ENCODE measurements at regions not wholly inside any gene's neighbourhood (a gene's known extent, or its start where the extent isn't known, plus 50 kb on each side); places are given as distances from the start of the nearest gene placed in this dataset.

DNA sequence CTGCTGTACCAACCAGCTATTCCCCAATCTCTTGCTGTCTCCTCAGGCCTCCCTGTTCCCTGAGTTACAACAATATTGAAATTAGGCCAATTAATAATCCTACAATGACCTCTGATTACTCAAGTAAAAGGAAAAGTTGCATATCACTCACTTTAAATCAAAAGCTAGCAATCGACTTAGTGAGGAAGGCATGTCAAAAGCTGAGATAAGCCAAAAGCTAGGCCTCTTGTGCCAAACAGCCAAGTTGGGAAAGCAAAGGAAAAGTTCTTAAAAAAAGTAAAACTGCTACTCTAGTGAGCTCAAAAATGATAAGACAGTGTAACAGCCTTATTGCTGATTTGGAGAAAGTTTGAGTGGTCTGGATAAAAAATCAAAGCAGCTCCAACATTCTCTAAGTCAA lies 129.8 kb downstream of the LSMEM1 start:
- no peak overlapping the region for H3K4me3 ChIP-seq (ENCODE audit: low read length, poor library complexity, severe bottlenecking)
- no peak overlapping the region for H3K4me2 ChIP-seq (ENCODE audit: low read depth, low read length, poor library complexity, severe bottlenecking)
- H3K9me3 ChIP-seq (ENCODE audit: insufficient read depth, low read depth, low read length) = no peaks in the 10 kb centered on the region
- H3K79me2 ChIP-seq (ENCODE audit: insufficient read depth, low read length) = no peaks in the 10 kb centered on the region
- H3K36me3 ChIP-seq (ENCODE audit: insufficient read depth, low read length) = no peaks in the 10 kb centered on the region
- no peaks in the 10 kb centered on the region for H3F3A ChIP-seq (ENCODE audit: low read depth)
- H3K4me1 ChIP-seq (ENCODE audit: insufficient read depth, low read length, poor library complexity, severe bottlenecking) = no peaks in the 10 kb centered on the region
- H3K27me3 ChIP-seq (ENCODE audit: insufficient read depth, low read length, poor library complexity, severe bottlenecking) = no peaks in the 10 kb centered on the region
- no peak overlapping the region for H2AFZ ChIP-seq (ENCODE audit: low read length)
- TF ChIP-seq, protein P1, sequence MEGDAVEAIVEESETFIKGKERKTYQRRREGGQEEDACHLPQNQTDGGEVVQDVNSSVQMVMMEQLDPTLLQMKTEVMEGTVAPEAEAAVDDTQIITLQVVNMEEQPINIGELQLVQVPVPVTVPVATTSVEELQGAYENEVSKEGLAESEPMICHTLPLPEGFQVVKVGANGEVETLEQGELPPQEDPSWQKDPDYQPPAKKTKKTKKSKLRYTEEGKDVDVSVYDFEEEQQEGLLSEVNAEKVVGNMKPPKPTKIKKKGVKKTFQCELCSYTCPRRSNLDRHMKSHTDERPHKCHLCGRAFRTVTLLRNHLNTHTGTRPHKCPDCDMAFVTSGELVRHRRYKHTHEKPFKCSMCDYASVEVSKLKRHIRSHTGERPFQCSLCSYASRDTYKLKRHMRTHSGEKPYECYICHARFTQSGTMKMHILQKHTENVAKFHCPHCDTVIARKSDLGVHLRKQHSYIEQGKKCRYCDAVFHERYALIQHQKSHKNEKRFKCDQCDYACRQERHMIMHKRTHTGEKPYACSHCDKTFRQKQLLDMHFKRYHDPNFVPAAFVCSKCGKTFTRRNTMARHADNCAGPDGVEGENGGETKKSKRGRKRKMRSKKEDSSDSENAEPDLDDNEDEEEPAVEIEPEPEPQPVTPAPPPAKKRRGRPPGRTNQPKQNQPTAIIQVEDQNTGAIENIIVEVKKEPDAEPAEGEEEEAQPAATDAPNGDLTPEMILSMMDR (conservative IDR thresholded peaks at IDR 0.05; ENCODE audit: low read length) = no peak
- TF ChIP-seq EZH2phosphoT487 (IDR thresholded peaks at IDR 0.05; ENCODE audit: borderline replicate concordance) = no peak
- no peaks in the 10 kb centered on the region for H4K20me1 ChIP-seq (ENCODE audit: insufficient read depth, low read length, poor library complexity, severe bottlenecking)
- no peaks in the 10 kb centered on the region for H3K9me2 ChIP-seq (replicated peaks; ENCODE audit: low read depth, low read length)
- H3K9ac ChIP-seq (ENCODE audit: low read depth, low read length, poor library complexity, severe bottlenecking) = no peak overlapping the region

DNA sequence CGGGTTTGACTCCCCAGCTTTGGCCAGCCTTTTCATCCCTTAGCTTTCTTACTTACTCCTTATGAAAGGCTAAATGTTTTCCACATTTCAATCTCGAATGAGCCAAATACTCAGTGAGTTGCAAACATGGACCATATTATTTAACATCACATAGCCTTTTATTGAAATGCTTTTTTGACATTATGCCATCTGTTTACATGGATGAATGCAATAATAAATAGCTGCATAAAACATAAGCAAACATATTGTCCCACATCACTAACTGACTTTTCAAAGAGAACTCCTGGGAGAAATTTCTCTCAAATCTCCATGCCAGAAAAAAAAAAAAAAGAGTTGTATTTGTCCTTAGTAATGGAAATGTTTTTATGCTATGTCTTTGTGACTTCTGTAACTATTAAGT lies 134.9 kb downstream of the LSMEM1 start:
- Histone ChIP-seq H3K36me3 (ENCODE audit: insufficient read depth, low read length) (no peaks in the 10 kb centered on the region), H3K9me2 (replicated peaks; ENCODE audit: low read depth, low read length) (no peaks in the 10 kb centered on the region), H3K79me2 (ENCODE audit: insufficient read depth, low read length) (no peaks in the 10 kb centered on the region), H3K4me2 (ENCODE audit: low read depth, low read length, poor library complexity, severe bottlenecking) (no peak overlapping the region), H3K4me3 (ENCODE audit: low read length, poor library complexity, severe bottlenecking) (no peak overlapping the region), H3K4me1 (ENCODE audit: insufficient read depth, low read length, poor library complexity, severe bottlenecking) (no peaks in the 10 kb centered on the region), H3K27me3 (ENCODE audit: insufficient read depth, low read length, poor library complexity, severe bottlenecking) (no peaks in the 10 kb centered on the region), H3K9me3 (ENCODE audit: insufficient read depth, low read depth, low read length) (no peaks in the 10 kb centered on the region), H4K20me1 (ENCODE audit: insufficient read depth, low read length, poor library complexity, severe bottlenecking) (no peaks in the 10 kb centered on the region), H3K9ac (ENCODE audit: low read depth, low read length, poor library complexity, severe bottlenecking) (no peak overlapping the region), H3F3A (ENCODE audit: low read depth) (no peaks in the 10 kb centered on the region), H2AFZ (ENCODE audit: low read length) (no peak overlapping the region)
- TF ChIP-seq, protein P1 (conservative IDR thresholded peaks at IDR 0.05; ENCODE audit: low read length) = no peak
- TF ChIP-seq EZH2phosphoT487 (IDR thresholded peaks at IDR 0.05; ENCODE audit: borderline replicate concordance) = no peak

DNA sequence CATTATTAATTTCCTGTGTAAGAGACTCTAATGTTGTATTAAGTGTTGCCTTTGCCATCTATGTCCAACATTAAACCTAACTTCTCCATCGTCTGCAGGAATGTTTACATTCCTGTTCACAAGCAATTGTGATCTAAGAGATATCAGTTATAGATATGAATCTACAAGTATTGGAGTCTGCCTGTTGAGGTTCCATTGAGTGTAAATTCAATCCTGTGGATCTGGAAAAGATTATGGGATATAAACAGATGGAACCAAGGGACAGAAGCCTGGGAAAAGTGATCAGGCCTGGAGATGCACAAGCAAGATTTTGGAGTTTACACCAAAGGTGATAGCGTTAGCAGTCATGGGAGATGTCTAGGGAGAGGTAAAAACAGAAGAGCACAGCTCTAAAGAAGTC lies 135.5 kb downstream of the LSMEM1 start:
- H3K4me2 ChIP-seq (ENCODE audit: low read depth, low read length, poor library complexity, severe bottlenecking) = peak overlapping the region; percentile 3
- no peaks in the 10 kb centered on the region for H3K9me3 ChIP-seq (ENCODE audit: insufficient read depth, low read depth, low read length)
- H3K9ac ChIP-seq (ENCODE audit: low read depth, low read length, poor library complexity, severe bottlenecking) = no peak overlapping the region
- H3K79me2 ChIP-seq (ENCODE audit: insufficient read depth, low read length) = no peaks in the 10 kb centered on the region
- H3K9me2 ChIP-seq (replicated peaks; ENCODE audit: low read depth, low read length) = no peaks in the 10 kb centered on the region
- H3K27me3 ChIP-seq (ENCODE audit: insufficient read depth, low read length, poor library complexity, severe bottlenecking) = no peaks in the 10 kb centered on the region
- no peak for TF ChIP-seq EZH2phosphoT487 (IDR thresholded peaks at IDR 0.05; ENCODE audit: borderline replicate concordance)
- TF ChIP-seq, protein P1 (conservative IDR thresholded peaks at IDR 0.05; ENCODE audit: low read length) = no peak
- no peaks in the 10 kb centered on the region for H4K20me1 ChIP-seq (ENCODE audit: insufficient read depth, low read length, poor library complexity, severe bottlenecking)
- no peaks in the 10 kb centered on the region for H3F3A ChIP-seq (ENCODE audit: low read depth)
- H3K36me3 ChIP-seq (ENCODE audit: insufficient read depth, low read length) = no peaks in the 10 kb centered on the region
- peak overlapping the region; percentile 54; the same call in 1 of the 2 replicates for H2AFZ ChIP-seq (ENCODE audit: low read length)
- H3K4me3 ChIP-seq (ENCODE audit: low read length, poor library complexity, severe bottlenecking) = no peak overlapping the region
- no peaks in the 10 kb centered on the region for H3K4me1 ChIP-seq (ENCODE audit: insufficient read depth, low read length, poor library complexity, severe bottlenecking)
